HepG2 (cell line): ENCODE measurements at regions not wholly inside any gene's neighbourhood (a gene's known extent, or its start where the extent isn't known, plus 50 kb on each side); places are given as distances from the start of the nearest gene placed in this dataset.

Experiments used
- ATAC-seq: fragments of 200-7000 bp; cut with Tn5 transposase; 3 replicates; pipeline ENCODE4 v1.9.1; 2020; ENCODE audit warnings: mild to moderate bottlenecking, moderate library complexity
- BruUV-seq: library from RNA; stranded (reverse); fragments of 400-500 nt; replicated peaks from 2 replicates; lab custom pipeline; 2021; lab: Mats Ljungman, UMichigan
- CTCF ChIA-PET: fragments of 300-600 bp; formaldehyde crosslinking; extraction: SDS; loops from one replicate; lab custom pipeline; 2021; ENCODE audit warnings: low total read pairs, inconsistent platforms, low intra/inter-chr PET ratio; lab: Yijun Ruan, JAX
- POLR2A ChIA-PET: fragments of 350-600 bp; sonication (Branson Sonifier 250); formaldehyde crosslinking; loops from one replicate; lab custom pipeline; 2020; ENCODE audit warnings: antibody characterized with exemption, inconsistent platforms; lab: Yijun Ruan, JAX
- DNase-seq: peaks from one replicate; pipeline ENCODE4 v3.0.0-alpha.2; 2015; ENCODE audit warnings: low spot score
- FAIRE-seq: peaks from 3 replicates; lab custom pipeline; 2011; peaks lifted over from hg19 to GRCh38; lab: Jason Lieb, UNC
- H2AFZ ChIP-seq: one replicate; pipeline ENCODE4 v1.6.1; 2011; ENCODE audit warnings: low read length, inconsistent platforms
- H3K27ac ChIP-seq: fragments of 300-600 bp; 3 replicates; pipeline ENCODE4 v1.8.0; 2011; ENCODE audit warnings: mixed run types, mild to moderate bottlenecking, mixed read lengths, low read length, inconsistent platforms; ENCODE audit not compliant: insufficient read depth; ENCODE audit errors: extremely low read length
- H3K27me3 ChIP-seq, 2 experiments: fragments of 200-600 bp in 1 of 2; 2 replicates in 1 of 2; 3 replicates in 1 of 2; pipeline versions ENCODE4 v1.6.0 to v1.8.0; 2011; ENCODE audit warnings: low read length in 2 of 2, mild to moderate bottlenecking in 2 of 2, moderate library complexity in 2 of 2, inconsistent platforms in 1 of 2; ENCODE audit not compliant: insufficient read depth in 2 of 2, control insufficient read depth in 1 of 2
- H3K36me3 ChIP-seq, 2 experiments: fragments of 200-600 bp in 1 of 2; replicated peaks in 1 of 2; 2 replicates in 1 of 2; 3 replicates in 1 of 2; pipeline versions ENCODE4 v1.5.1 to v1.8.0; 2011; ENCODE audit warnings: low read length in 2 of 2, inconsistent platforms in 1 of 2; ENCODE audit not compliant: insufficient read depth in 2 of 2, control insufficient read depth in 1 of 2
- H3K4me1 ChIP-seq: 2 replicates; pipeline ENCODE4 v1.5.1; 2012; ENCODE audit warnings: low read length, inconsistent platforms; ENCODE audit not compliant: insufficient read depth
- H3K4me2 ChIP-seq: 2 replicates; pipeline ENCODE4 v1.6.0; 2011; ENCODE audit warnings: low read depth, low read length, inconsistent platforms
- H3K4me3 ChIP-seq, 3 experiments: fragments of 200-600 bp in 1 of 3; sonication (generic), shearing (Covaris generic) in 1 of 3; replicated peaks in 1 of 3; 2 replicates each; pipeline ENCODE4 v1.5.1; 2011 to 2016; ENCODE audit warnings: low read length in 3 of 3, inconsistent platforms in 2 of 3, low read depth in 2 of 3, mild to moderate bottlenecking in 2 of 3, control low read depth in 1 of 3, mixed read lengths in 1 of 3; ENCODE audit not compliant: insufficient read depth in 1 of 3
- H3K79me2 ChIP-seq: one replicate; pipeline ENCODE4 v1.6.1; 2011; ENCODE audit warnings: low read length, inconsistent platforms; ENCODE audit not compliant: insufficient read depth
- H3K9ac ChIP-seq: 2 replicates; pipeline ENCODE4 v1.6.0; 2011; ENCODE audit warnings: mild to moderate bottlenecking, low read depth, low read length, inconsistent platforms; ENCODE audit not compliant: insufficient read depth
- H3K9me3 ChIP-seq: 2 replicates; pipeline ENCODE4 v1.5.1; 2012; ENCODE audit warnings: mild to moderate bottlenecking, low read length
- H4K20me1 ChIP-seq: 2 replicates; pipeline ENCODE4 v1.6.0; 2011; ENCODE audit warnings: inconsistent platforms, mild to moderate bottlenecking, low read length, moderate library complexity; ENCODE audit not compliant: insufficient read depth
- CHD2 ChIP-seq: IDR thresholded peaks from 2 replicates; pipeline ENCODE4 v1.6.1; 2011; ENCODE audit warnings: low read depth, low read length, improper control_type of control experiment
- GZF1 ChIP-seq: sonication (generic); formaldehyde crosslinking; IDR thresholded peaks from 2 replicates; pipeline ENCODE4 v1.5.1; 2020; ENCODE audit warnings: mild to moderate bottlenecking, missing genetic modification reagents
- KLF15 ChIP-seq: sonication (generic); formaldehyde crosslinking; IDR thresholded peaks from 2 replicates; pipeline ENCODE4 v1.8.1; 2023; ENCODE audit warnings: borderline replicate concordance, mild to moderate bottlenecking, inconsistent platforms, missing genetic modification reagents, mixed read lengths
- LBX2 ChIP-seq: sonication (generic); formaldehyde crosslinking; IDR thresholded peaks from 2 replicates; pipeline ENCODE4 v1.5.0; 2020; ENCODE audit warnings: missing genetic modification reagents, mild to moderate bottlenecking, borderline replicate concordance
- NR2F1 ChIP-seq, 2 experiments: fragments of 450-650 bp in 1 of 2; formaldehyde crosslinking in 1 of 2; IDR thresholded peaks; 2 replicates each; pipeline versions ENCODE4 v1.5.0 to v1.6.1; 2016 to 2020; ENCODE audit warnings: mild to moderate bottlenecking in 1 of 2, missing compliant biosample characterization in 1 of 2, missing genetic modification reagents in 1 of 2, moderate library complexity in 1 of 2
- RFXAP ChIP-seq: sonication (generic); formaldehyde crosslinking; IDR thresholded peaks from 2 replicates; pipeline ENCODE4 v1.4.0; 2020; ENCODE audit warnings: missing genetic modification reagents, borderline replicate concordance
- SMAD1 ChIP-seq: sonication (generic); formaldehyde crosslinking; IDR thresholded peaks from 2 replicates; pipeline ENCODE4 v1.4.0; 2020; ENCODE audit warnings: missing genetic modification reagents, low read depth, mild to moderate bottlenecking, borderline replicate concordance
- SRSF9 ChIP-seq: fragments of 200-400 bp; formaldehyde crosslinking; IDR thresholded peaks from 2 replicates; pipeline ENCODE4 v1.6.1; 2018; ENCODE audit warnings: borderline replicate concordance, mild to moderate bottlenecking, low read depth, low read length; ENCODE audit not compliant: insufficient read depth, poor library complexity, severe bottlenecking
- STAG1 ChIP-seq: sonication (generic); formaldehyde crosslinking; IDR thresholded peaks from 2 replicates; pipeline ENCODE4 v1.4.0; 2020; ENCODE audit warnings: missing genetic modification reagents
- TARDBP ChIP-seq: sonication (generic); formaldehyde crosslinking; IDR thresholded peaks from 2 replicates; pipeline ENCODE4 v1.8.0; 2022; ENCODE audit warnings: mild to moderate bottlenecking, missing genetic modification reagents
- TCF7 ChIP-seq: sonication (generic); IDR thresholded peaks from 2 replicates; pipeline ENCODE4 v1.6.1; 2016; ENCODE audit warnings: antibody characterized with exemption, low read depth
- XBP1 ChIP-seq: sonication (generic); formaldehyde crosslinking; IDR thresholded peaks from 2 replicates; pipeline ENCODE4 v1.5.0; 2020; ENCODE audit warnings: missing genetic modification reagents
- ZBTB38 ChIP-seq: sonication (generic); formaldehyde crosslinking; IDR thresholded peaks from 2 replicates; pipeline ENCODE4 v1.5.1; 2020; ENCODE audit warnings: mild to moderate bottlenecking, missing genetic modification reagents
- ZNF326 ChIP-seq: sonication (generic); formaldehyde crosslinking; IDR thresholded peaks from 2 replicates; pipeline ENCODE4 v1.4.0; 2020; ENCODE audit warnings: missing genetic modification reagents, borderline replicate concordance
- ZNF547 ChIP-seq: sonication (generic); formaldehyde crosslinking; IDR thresholded peaks from 2 replicates; pipeline ENCODE4 v1.5.1; 2020; ENCODE audit warnings: mild to moderate bottlenecking, missing genetic modification reagents
- ZNF589 ChIP-seq: sonication (generic); formaldehyde crosslinking; conservative IDR thresholded peaks from 2 replicates; pipeline ENCODE4 v1.8.0; 2022; ENCODE audit warnings: mild to moderate bottlenecking, moderate library complexity, missing genetic modification reagents
- ZSCAN9 ChIP-seq: IDR thresholded peaks from 2 replicates; pipeline ENCODE4 v1.6.1; 2016; ENCODE audit warnings: borderline replicate concordance
- WGBS: methylation state at CpG from one replicate; pipeline ENCODE4 v1.1.6; 2017; ENCODE audit warnings: low lambda C conversion rate; 5-methylcytosine and 5-hydroxymethylcytosine counted together
- in situ Hi-C: cut with HindIII; loops from 2 replicates; pipeline ENCODE4 v1.10.0; 2017; ENCODE audit warnings: low pct_unique_long_range_greater_than_20kb; ENCODE audit not compliant: extremely low pct_ligation_motif_present
- intact Hi-C: fragments of 100-400 bp; cut with micrococcal nuclease; formaldehyde crosslinking; loops from one replicate; pipeline ENCODE4 v1.10.0; 2022; ENCODE audit not compliant: unreplicated experiment
- TF ChIP-seq, protein P1 (sequence below): sonication (generic); formaldehyde crosslinking; IDR thresholded peaks from 2 replicates; pipeline ENCODE4 v1.5.0; 2020; ENCODE audit warnings: missing genetic modification reagents

DNA sequence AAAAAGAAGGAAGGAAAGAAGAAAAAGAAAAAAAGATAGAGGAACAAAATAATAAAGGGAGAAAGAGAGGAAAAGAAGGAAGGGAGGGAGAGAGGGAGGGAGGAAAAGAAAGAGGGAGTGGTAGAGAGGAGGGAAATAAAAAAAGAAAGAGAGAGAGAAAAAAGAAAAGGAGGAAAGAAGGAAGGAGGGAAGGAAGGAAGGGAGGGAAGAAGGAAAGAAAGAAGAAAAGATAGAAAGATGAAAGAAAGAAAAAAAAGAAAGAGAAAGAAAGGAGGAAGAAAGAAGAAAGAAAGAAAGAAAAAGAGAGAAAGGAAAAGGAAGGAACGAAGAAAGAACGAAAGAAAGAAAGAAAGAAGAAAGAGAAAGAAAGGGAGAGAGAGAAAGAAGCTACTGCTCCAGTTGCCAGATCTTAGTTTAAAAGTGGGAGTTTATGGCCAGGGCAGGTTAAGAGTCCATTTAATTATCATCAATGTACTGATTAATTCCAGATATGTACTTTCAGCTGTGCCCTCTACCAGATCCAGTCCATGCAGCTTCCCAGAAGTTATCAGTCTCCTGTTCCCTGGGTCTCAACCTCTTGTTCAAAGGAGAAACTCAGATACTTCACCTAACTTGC, 1378.5 kb upstream of the NUDT12 start:
- no peak for FAIRE-seq
- WGBS = 17% methylated on average over 2 of the region's 2 CpGs
- Histone ChIP-seq H3K79me2 (no peaks in the 10 kb centered on the region), H3K4me1 (no peaks in the 10 kb centered on the region), H3K4me2 (no peak overlapping the region), H3K9me3 (no peaks in the 10 kb centered on the region), H3K4me3 (no peak overlapping the region), H3K36me3 (no peaks in the 10 kb centered on the region), H3K27me3 (no peaks in the 10 kb centered on the region), H4K20me1 (no peaks in the 10 kb centered on the region), H2AFZ (no peak overlapping the region), H3K9ac (no peak overlapping the region), H3K27ac (no peak overlapping the region)
- ChIA-PET CTCF (no interaction called here), POLR2A (no interaction called here)
- ATAC-seq = no peak
- in situ Hi-C loops (no loop called here), intact Hi-C loops (no loop called here)
- no peak for TF ChIP-seq ZNF547 (CRISPR knock-in tag)
- no peak for TF ChIP-seq XBP1
- TF ChIP-seq SMAD1 = no peak
- no peak for TF ChIP-seq GZF1
- BruUV-seq = no TSS peak
- DNase-seq = no peak

DNA sequence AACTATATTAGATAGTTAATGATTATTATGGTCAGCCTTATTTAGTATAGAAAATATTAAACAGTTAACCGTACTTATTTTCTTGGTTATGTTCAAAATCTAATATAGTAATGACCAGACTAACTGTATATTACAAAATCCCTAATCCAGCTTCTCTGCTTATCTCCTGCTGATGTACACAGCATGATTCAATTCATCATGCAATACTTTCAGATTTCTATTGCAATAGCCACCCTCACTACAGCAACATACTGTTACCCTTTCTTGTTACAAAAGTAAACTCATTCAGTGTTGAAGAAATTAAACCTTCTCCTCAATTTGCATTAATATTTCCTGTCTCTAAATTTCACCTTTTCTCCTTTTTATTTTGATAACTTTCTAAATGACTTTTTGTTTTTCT, 1375.0 kb upstream of the NUDT12 start:
- in situ Hi-C loops = no loop called here
- FAIRE-seq (no peak), DNase-seq (no peak), ATAC-seq (no peak)
- Histone ChIP-seq H2AFZ (no peak overlapping the region), H4K20me1 (no peaks in the 10 kb centered on the region), H3K9me3 (no peaks in the 10 kb centered on the region), H3K4me2 (no peak overlapping the region), H3K27ac (no peak overlapping the region), H3K9ac (no peak overlapping the region), H3K4me1 (no peaks in the 10 kb centered on the region), H3K79me2 (no peaks in the 10 kb centered on the region), H3K4me3 (no peak overlapping the region), H3K36me3 (no peaks in the 10 kb centered on the region), H3K27me3 (no peaks in the 10 kb centered on the region)
- CTCF ChIA-PET = no interaction called here
- intact Hi-C loops = no loop called here
- POLR2A ChIA-PET = no interaction called here
- WGBS = 11% methylated on average over 1 of the region's 1 CpG
- no TSS peak for BruUV-seq
- no peak for TF ChIP-seq ZSCAN9 (CRISPR knock-in tag)
- TF ChIP-seq RFXAP (CRISPR knock-in tag) = no peak
- TF ChIP-seq ZBTB38 (CRISPR knock-in tag) = no peak
- TF ChIP-seq, protein P1, sequence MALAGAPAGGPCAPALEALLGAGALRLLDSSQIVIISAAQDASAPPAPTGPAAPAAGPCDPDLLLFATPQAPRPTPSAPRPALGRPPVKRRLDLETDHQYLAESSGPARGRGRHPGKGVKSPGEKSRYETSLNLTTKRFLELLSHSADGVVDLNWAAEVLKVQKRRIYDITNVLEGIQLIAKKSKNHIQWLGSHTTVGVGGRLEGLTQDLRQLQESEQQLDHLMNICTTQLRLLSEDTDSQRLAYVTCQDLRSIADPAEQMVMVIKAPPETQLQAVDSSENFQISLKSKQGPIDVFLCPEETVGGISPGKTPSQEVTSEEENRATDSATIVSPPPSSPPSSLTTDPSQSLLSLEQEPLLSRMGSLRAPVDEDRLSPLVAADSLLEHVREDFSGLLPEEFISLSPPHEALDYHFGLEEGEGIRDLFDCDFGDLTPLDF (CRISPR knock-in tag) = no peak
- no peak for TF ChIP-seq NR2F1 (CRISPR knock-in tag; IDR thresholded peaks at IDR 0.05)
- TF ChIP-seq ZNF589 (CRISPR knock-in tag) = no peak
- no peak for TF ChIP-seq LBX2 (CRISPR knock-in tag)
- no peak for TF ChIP-seq KLF15 (CRISPR knock-in tag)
- TF ChIP-seq TCF7 = no peak
- no peak for TF ChIP-seq TARDBP (CRISPR knock-in tag)
- TF ChIP-seq ZNF326 = no peak
- TF ChIP-seq STAG1 (CRISPR knock-in tag) = no peak
- TF ChIP-seq CHD2 = no peak
- TF ChIP-seq SRSF9 = no peak
